Ovary (tissue), 7 donors: ENCODE measurements at regions not wholly inside any gene's neighbourhood (a gene's known extent, or its start where the extent isn't known, plus 50 kb on each side); places are given as distances from the start of the nearest gene placed in this dataset.

Experiments
- DNase-seq, 5 donors: peaks; one replicate each; pipeline ENCODE4 v3.0.0-alpha.2; 2019 to 2020
- H3K27ac ChIP-seq, 2 donors: fragments of 200-600 bp; one replicate each; pipeline versions ENCODE4 v1.5.1 to v1.8.0; 2019 to 2022
- H3K27me3 ChIP-seq: fragments of 200-600 bp; one replicate; pipeline ENCODE4 v1.8.0; 2022
- H3K36me3 ChIP-seq: fragments of 200-600 bp; sonication (generic); one replicate; pipeline ENCODE4 v1.5.1; 2019
- H3K4me1 ChIP-seq: one replicate; pipeline ENCODE4 v1.8.1; 2013; ENCODE audit warnings: mild to moderate bottlenecking, moderate library complexity; ENCODE audit not compliant: insufficient read depth
- H3K4me3 ChIP-seq: fragments of 200-600 bp; sonication (generic); one replicate; pipeline ENCODE4 v1.5.1; 2017
- H3K9me3 ChIP-seq, 2 donors: fragments of 200-600 bp in 1 of 2; sonication (generic) in 1 of 2; one replicate each; pipeline versions ENCODE4 v1.5.1 to v1.8.1; 2013 to 2019; ENCODE audit warnings: mild to moderate bottlenecking in 1 of 2, moderate library complexity in 1 of 2
- CTCF ChIP-seq, 3 donors: fragments of 450-650 bp in 2 of 3; fragments of 200-600 bp in 1 of 3; IDR thresholded peaks; one replicate each; pipeline versions ENCODE4 v1.5.1 to v1.8.0; 2016 to 2022; ENCODE audit warnings: antibody characterized with exemption in 3 of 3, mild to moderate bottlenecking in 1 of 3
- EP300 ChIP-seq: sonication (generic); formaldehyde crosslinking; IDR thresholded peaks from one replicate; pipeline ENCODE4 v1.6.1; 2017; ENCODE audit warnings: antibody characterized with exemption
- POLR2A ChIP-seq: fragments of 450-650 bp; IDR thresholded peaks from one replicate; pipeline ENCODE4 v1.6.1; 2017; ENCODE audit warnings: antibody characterized with exemption, mild to moderate bottlenecking, moderate library complexity
- WGBS, 3 donors: extraction: QIAGEN DNeasy Blood & Tissue Kit in 1 of 3; methylation state at CpG; one replicate each; pipeline versions ENCODE4 v1.1.5 to v1.1.7; 2013 to 2017; 5-methylcytosine and 5-hydroxymethylcytosine counted together
- intact Hi-C, 4 donors: fragments of 100-400 bp; cut with DNase I; formaldehyde crosslinking; loops; one replicate each; pipeline versions ENCODE4 v1.11.0 to v1.15.1; 2022 to 2023
- donor health status: DM: no; HTN: no; CAD: no; lungs with moderate emphysema.
- donor health status: DM: no; HTN: no; CAD: no.
- donor health status: Bipolar disorder and iron deficiency.
- donor health status: DM: no; HTN: no; CAD: no.
- donor health status: DM: yes; HTN: yes; CAD: no.

- H3K27ac ChIP-seq, result no peak overlapping the region
- 54 to 63% (median 54%) methylated on average over 1 of the region's 1 CpG for WGBS, 3 donors
- H3K36me3 ChIP-seq, result no peaks in the 10 kb centered on the region
- DNase-seq, result no peak
- TF ChIP-seq POLR2A, result no peak
- no peak for TF ChIP-seq EP300
- no peak for TF ChIP-seq CTCF (IDR thresholded peaks at IDR 0.05)
- H3K9me3 ChIP-seq, result no peaks in the 10 kb centered on the region
- H3K27me3 ChIP-seq, result no peaks in the 10 kb centered on the region
- intact Hi-C loops, result no loop called here
- no peak overlapping the region for H3K4me3 ChIP-seq
- no peaks in the 10 kb centered on the region for H3K4me1 ChIP-seq
Observed at GRCh38 chr2:142483653-142484052, 352.8 kb upstream of the LRP1B start.

- Histone ChIP-seq H3K9me3 (no peaks in the 10 kb centered on the region), H3K4me1 (no peaks in the 10 kb centered on the region), H3K4me3 (no peak overlapping the region), H3K27ac (no peak overlapping the region), H3K36me3 (no peaks in the 10 kb centered on the region), H3K27me3 (no peaks in the 10 kb centered on the region)
- intact Hi-C loops, result no loop called here
- 7 to 30% (median 11%) methylated on average over 2 of the region's 2 CpGs for WGBS, 3 donors
- no peak for DNase-seq
- no peak for TF ChIP-seq EP300
- no peak for TF ChIP-seq CTCF (IDR thresholded peaks at IDR 0.05)
- no peak for TF ChIP-seq POLR2A
Observed at GRCh38 chr2:142478206-142478605, 347.4 kb upstream of the LRP1B start.

- H3K4me1 ChIP-seq, result no peaks in the 10 kb centered on the region
- no peaks in the 10 kb centered on the region for H3K27me3 ChIP-seq
- no peaks in the 10 kb centered on the region for H3K36me3 ChIP-seq
- no peaks in the 10 kb centered on the region for H3K9me3 ChIP-seq
- DNase-seq, result no peak
- intact Hi-C loops, result no loop called here
- WGBS, 3 donors, result 1 to 23% (median 6%) methylated on average over 1 of the region's 1 CpG
- H3K27ac ChIP-seq, result no peak overlapping the region
- H3K4me3 ChIP-seq, result no peak overlapping the region
- no peak for TF ChIP-seq CTCF (IDR thresholded peaks at IDR 0.05)
- no peak for TF ChIP-seq POLR2A
- TF ChIP-seq EP300, result no peak
Observed at GRCh38 chr2:142472382-142472781, 341.6 kb upstream of the LRP1B start.

- Histone ChIP-seq H3K9me3 (no peaks in the 10 kb centered on the region), H3K4me1 (no peaks in the 10 kb centered on the region), H3K27me3 (no peaks in the 10 kb centered on the region), H3K36me3 (no peaks in the 10 kb centered on the region), H3K27ac (no peak overlapping the region), H3K4me3 (no peak overlapping the region)
- 74 to 78% (median 77%) methylated on average over 1 of the region's 1 CpG for WGBS, 3 donors
- no peak for DNase-seq
- intact Hi-C loops, result no loop called here
- TF ChIP-seq CTCF (IDR thresholded peaks at IDR 0.05), result no peak
- no peak for TF ChIP-seq EP300
- no peak for TF ChIP-seq POLR2A
Observed at GRCh38 chr2:142467321-142467720, 336.5 kb upstream of the LRP1B start.

GRCh38 chr2:142463047-142463446, 332.2 kb upstream of the LRP1B start:
- no peak for DNase-seq
- TF ChIP-seq CTCF (IDR thresholded peaks at IDR 0.05) (no peak), EP300 (no peak), POLR2A (no peak)
- Histone ChIP-seq H3K27ac (no peak overlapping the region), H3K4me3 (no peak overlapping the region), H3K36me3 (no peaks in the 10 kb centered on the region), H3K9me3 (no peaks in the 10 kb centered on the region), H3K27me3 (no peaks in the 10 kb centered on the region), H3K4me1 (no peaks in the 10 kb centered on the region)
- WGBS, 3 donors, result 79 to 89% (median 81%) methylated on average over 3 of the region's 3 CpGs
- intact Hi-C loops, result no loop called here
